GM19240 (cell line): ENCODE measurements at regions not wholly inside any gene's neighbourhood (a gene's known extent, or its start where the extent isn't known, plus 50 kb on each side); places are given as distances from the start of the nearest gene placed in this dataset.

Source experiments
- DNase-seq: peaks from one replicate; pipeline ENCODE4 v3.0.0; 2011; ENCODE audit warnings: low spot score; ENCODE audit not compliant: insufficient read length

GRCh38 chr15:39172380-39173281, 408.2 kb upstream of the THBS1 start:
- no peak for DNase-seq

GRCh38 chr15:39173426-39173825, 407.5 kb upstream of the THBS1 start:
- no peak for DNase-seq

DNA sequence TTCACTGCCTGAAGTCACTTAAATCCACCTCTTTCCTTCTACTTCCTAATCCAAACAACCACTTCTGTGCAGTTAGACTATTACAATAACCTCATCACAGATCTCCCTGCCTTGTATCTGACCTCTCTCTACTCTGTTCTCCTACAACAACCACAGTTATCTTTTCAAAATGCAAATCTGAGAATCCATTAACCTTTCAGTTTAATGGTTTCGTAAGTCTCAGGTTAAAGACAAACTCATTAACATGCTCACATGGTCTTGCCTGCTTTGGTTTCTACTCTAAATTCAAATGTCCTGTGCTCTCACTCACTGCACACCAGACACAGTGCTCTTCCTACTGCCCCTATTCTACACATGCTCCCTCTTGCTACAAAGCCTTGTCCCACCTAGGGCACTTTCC, 406.5 kb upstream of the THBS1 start:
- no peak for DNase-seq

GRCh38 chr15:39176030-39176429, 404.8 kb upstream of the THBS1 start:
- DNase-seq: no peak

- DNase-seq: no peak
Observed at GRCh38 chr15:39177561-39177960, 403.3 kb upstream of the THBS1 start.

DNA sequence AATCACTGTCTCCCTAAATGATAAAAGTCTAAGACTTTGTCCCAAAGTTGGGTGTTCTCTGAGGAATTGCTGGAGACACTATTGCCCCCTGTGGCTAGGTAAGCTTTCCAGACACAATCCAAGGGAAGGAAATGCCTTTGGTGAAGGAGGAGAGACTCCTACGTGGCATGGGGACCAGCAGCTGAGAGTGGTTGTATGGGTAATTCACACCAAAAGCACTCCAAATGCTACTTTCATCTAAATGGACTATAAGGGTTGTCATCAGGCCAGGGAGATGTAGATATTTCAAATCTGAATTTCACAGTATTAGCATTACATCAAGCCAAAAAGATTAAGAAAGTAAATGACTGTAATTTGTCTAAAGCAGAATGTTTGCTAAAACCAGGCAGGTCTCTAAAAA, 400.8 kb upstream of the THBS1 start:
- DNase-seq: no peak

DNA sequence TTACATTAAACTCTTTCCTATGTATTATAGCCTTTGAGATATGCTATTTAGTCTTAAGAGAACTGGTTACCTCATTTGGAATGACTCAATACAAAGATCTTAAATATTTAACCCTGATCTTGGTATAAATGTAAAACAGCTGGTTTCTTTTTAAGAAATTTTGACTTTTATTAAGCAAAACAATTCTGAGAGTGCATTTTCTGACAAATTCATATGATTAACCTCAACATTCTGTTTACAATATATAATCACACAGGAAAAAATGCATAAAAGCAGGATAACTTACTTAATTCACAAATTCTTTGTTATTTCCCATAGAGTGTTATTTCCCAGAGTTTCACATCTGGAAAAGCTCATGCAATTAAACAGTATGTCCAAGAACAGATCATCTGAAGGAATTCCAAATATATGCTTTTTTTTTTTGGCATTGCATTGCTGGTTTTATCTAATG, 400.4 kb upstream of the THBS1 start:
- DNase-seq: no peak

- DNase-seq: no peak
Observed at GRCh38 chr15:39181056-39181747, 399.7 kb upstream of the THBS1 start.

GRCh38 chr15:39181940-39182339, 398.9 kb upstream of the THBS1 start:
- DNase-seq: no peak

DNA sequence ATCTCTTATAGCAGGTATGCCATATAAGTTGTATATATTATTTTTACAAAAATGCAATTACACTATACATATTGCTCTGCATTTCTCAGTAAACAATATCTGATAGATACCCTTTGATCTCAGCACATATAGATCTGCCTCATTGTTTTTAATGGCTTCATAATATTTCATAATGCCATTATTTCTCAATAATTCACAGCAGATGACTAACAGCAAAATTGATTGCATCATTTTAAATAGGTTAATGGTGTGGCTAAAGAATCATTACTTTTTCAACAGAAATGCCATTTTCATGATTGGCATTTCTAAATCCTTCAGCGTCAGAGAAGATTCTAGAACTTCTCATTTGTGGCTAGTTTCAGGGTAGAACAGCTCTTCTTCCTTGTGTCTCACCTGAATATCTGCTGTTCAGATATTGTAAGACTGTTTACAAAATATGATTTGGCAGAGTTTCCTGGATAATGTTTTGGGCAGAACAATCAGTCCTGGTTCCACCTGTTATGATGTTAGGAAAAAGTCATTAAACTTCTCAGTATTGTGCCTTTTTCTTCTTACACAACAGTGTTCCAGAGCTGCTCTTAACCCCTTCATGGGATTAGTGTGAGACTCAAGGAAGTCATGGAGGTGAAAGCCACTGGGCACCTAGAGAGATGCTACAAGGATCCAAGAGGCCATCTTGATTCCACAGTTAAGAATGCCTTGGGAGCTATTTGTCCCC, 397.6 kb upstream of the THBS1 start:
- no peak for DNase-seq

DNA sequence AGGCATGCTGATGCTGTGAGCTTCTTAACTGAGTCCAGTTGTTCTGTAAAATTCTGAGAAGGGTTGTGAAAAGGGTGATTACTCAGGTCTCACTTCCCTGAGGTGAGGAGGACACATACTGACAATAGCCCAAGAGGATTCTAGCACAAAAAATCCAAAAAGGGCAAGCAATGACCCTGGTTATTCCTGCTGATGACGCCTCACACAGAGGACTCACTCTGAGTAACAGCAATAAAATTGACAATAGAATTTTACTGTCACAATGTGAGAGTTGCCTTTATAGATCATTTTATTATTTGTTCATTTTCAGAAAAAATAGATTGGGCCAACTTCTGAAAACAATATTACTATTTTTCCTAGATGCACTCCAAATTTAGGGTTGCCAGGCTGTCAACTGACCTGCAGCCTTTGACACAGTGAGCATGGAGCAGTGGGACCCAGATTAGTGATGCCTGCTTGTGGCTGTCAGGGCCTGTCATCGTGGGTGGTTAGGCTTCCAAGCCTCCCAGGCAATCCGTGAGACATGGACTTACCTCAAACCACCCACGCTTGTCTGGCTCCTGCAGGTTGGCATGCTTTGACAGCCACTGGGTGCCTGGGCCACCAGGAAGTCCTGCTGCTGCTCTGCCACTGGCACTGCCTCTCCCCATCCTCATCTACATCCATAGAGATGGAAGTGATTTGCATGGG, 396.0 kb upstream of the THBS1 start:
- DNase-seq: no peak

DNA sequence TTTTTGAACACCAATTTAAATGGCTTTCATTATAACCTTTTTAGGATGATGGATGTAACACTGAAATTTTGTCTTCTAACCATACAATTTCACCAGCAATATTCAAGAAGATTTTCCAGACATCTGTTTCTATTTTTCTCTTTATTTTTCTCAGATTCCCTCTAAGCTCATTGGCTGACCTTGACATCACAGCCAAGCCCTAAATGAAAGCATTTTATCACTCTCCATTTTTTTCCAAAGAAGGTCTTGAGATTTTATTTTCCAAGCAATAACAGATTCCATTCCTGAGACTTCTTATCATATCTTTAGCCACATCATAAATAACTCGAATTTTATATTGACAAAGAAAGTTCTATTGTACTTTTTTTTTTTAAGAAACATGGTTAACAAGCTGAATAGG, 392.6 kb upstream of the THBS1 start:
- DNase-seq: no peak

DNA sequence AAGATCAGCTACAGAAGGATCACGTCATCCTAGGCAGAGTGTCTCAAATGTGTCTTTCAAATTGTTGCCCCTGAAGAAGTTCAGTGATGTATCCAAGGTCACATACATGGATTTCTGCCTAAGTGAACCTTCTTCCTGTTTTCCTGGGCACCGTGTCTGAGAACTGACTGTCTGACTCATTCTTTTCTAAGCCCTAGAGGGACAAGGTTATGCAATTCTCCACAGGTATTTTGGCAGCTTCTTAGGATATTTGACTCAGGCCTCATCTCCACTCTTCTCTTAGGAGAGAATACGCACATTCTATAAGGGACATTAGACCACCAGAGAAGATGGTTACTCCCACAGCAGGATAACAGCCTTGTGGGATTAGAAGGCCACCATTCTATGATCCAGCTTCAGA, 391.9 kb upstream of the THBS1 start:
- DNase-seq: no peak

DNA sequence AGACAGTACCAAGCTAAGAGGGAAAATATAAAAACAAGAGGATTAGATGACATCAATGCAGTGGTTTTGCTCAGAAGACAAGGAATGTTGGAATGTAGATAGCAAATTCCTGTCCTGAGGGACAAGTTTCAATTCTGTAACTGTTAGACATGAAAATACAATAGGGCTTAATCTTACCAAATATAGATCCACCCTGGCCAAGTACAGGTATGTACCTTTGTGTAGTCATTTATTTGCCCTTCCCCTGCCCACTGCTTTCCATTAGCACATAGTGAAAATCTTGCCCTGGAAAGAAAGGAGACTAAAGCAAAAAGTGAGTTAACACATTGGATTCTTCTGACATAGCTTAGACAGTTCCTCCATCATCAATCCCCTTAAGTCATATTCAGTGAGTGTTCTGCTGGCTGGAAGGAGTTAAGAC, 389.0 kb upstream of the THBS1 start:
- no peak for DNase-seq

DNA sequence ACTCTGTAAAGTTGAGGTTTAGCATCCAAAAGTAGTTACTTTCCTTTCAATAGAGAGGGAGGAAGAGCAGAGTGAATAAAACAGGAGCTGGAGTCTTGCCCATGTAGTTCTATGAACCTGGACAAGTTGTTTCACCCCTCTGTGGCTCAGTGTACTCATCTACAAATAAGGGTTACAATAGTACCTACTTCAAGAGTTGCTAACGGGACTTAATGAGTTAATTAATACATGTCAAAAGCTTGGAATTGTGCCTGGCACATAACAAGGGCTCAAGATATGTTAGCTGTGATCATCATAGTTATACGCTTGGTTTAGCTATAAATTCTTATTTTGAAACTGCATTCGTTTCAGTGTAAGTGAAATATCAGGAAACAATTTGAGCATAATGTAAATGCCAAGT, 388.5 kb upstream of the THBS1 start:
- DNase-seq: no peak

GRCh38 chr15:39192979-39193560, 387.8 kb upstream of the THBS1 start:
- no peak for DNase-seq

DNA sequence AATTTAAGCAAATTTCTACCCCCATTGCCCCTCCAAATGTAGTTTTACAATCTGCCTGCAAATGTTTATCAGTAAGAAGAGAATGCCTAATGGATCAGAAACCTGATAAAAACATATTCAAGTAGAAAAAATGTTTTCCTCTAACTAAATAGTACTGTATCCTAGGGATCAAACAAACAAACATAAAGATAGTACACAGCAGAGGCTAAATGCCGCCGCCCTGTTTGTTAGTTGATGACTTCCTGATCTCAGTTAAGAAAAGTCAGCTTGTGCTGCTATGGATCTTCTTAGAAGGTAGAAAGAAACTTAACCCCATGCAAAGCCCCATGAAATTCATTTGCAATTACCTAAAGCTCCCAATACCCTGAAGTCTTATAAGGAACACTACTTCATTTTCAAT, 387.3 kb upstream of the THBS1 start:
- DNase-seq: no peak

- DNase-seq: no peak
Observed at GRCh38 chr15:39194106-39194830, 386.6 kb upstream of the THBS1 start.

GRCh38 chr15:39195961-39196486, 384.9 kb upstream of the THBS1 start:
- no peak for DNase-seq
